Adrenal gland (tissue), 9 donors: ENCODE measurements at regions not wholly inside any gene's neighbourhood (a gene's known extent, or its start where the extent isn't known, plus 50 kb on each side); places are given as distances from the start of the nearest gene placed in this dataset.

ENCODE experiments used
- DNase-seq, 7 donors: peaks; one replicate each; pipeline ENCODE4 v3.0.0-alpha.2; 2019 to 2020
- H3K27ac ChIP-seq, 5 donors: fragments of 200-600 bp; sonication (generic) in 4 of 5; 1 replicate in 3 of 5; 2 replicates in 2 of 5; pipeline versions ENCODE4 v1.5.1 to v1.8.0; 2016 to 2020; ENCODE audit warnings: mild to moderate bottlenecking in 1 of 5
- H3K27me3 ChIP-seq: fragments of 200-600 bp; 2 replicates; pipeline ENCODE4 v1.8.0; 2021
- H3K36me3 ChIP-seq, 2 donors: fragments of 200-600 bp; replicated peaks in 1 of 2; 1 replicate in 1 of 2; 2 replicates in 1 of 2; pipeline versions ENCODE4 v1.5.1 to v1.8.0; 2018 to 2022
- H3K4me1 ChIP-seq, 2 donors: fragments of 200-600 bp; replicated peaks in 1 of 2; 1 replicate in 1 of 2; 2 replicates in 1 of 2; pipeline versions ENCODE4 v1.5.1 to v1.8.0; 2018 to 2021
- H3K4me3 ChIP-seq, 4 donors: fragments of 200-600 bp; sonication (generic) in 3 of 4; one replicate each; pipeline ENCODE4 v1.5.1; 2016 to 2018
- H3K9me3 ChIP-seq, 3 donors: fragments of 200-600 bp; sonication (generic) in 1 of 3; replicated peaks in 1 of 3; 1 replicate in 2 of 3; 2 replicates in 1 of 3; pipeline versions ENCODE4 v1.5.1 to v1.8.0; 2016 to 2021
- CTCF ChIP-seq, 6 experiments: fragments of 450-650 bp in 4 of 6; fragments of 200-600 bp in 2 of 6; sonication (generic) in 1 of 6; IDR thresholded peaks; 1 replicate in 5 of 6; 2 replicates in 1 of 6; pipeline versions ENCODE4 v1.5.1 to v1.8.0; 2016 to 2021; ENCODE audit warnings: antibody characterized with exemption in 6 of 6, mild to moderate bottlenecking in 2 of 6, moderate library complexity in 1 of 6
- POLR2A ChIP-seq, 2 donors: fragments of 450-650 bp; IDR thresholded peaks; one replicate each; pipeline ENCODE4 v1.6.1; 2017; ENCODE audit warnings: antibody characterized with exemption in 2 of 2, mild to moderate bottlenecking in 2 of 2, moderate library complexity in 1 of 2
- WGBS, 4 donors: extraction: QIAGEN DNeasy Blood & Tissue Kit in 2 of 4; methylation state at CpG; one replicate each; pipeline versions ENCODE4 v1.1.5 to v1.1.7; 2013 to 2017; 5-methylcytosine and 5-hydroxymethylcytosine counted together
- intact Hi-C, 2 donors: fragments of 100-400 bp; cut with DNase I; formaldehyde crosslinking; loops; one replicate each; pipeline versions ENCODE4 v1.14.1 to v1.15.0; 2022 to 2023
- donor health status: healthy with polysubstance abuse.
- donor health status: Bipolar disorder and iron deficiency.
- donor health status: DM: yes; HTN: yes; CAD: no.
- donor health status: DM: no; HTN: no; CAD: no.
- donor health status: DM: no; HTN: no; CAD: no.

DNA sequence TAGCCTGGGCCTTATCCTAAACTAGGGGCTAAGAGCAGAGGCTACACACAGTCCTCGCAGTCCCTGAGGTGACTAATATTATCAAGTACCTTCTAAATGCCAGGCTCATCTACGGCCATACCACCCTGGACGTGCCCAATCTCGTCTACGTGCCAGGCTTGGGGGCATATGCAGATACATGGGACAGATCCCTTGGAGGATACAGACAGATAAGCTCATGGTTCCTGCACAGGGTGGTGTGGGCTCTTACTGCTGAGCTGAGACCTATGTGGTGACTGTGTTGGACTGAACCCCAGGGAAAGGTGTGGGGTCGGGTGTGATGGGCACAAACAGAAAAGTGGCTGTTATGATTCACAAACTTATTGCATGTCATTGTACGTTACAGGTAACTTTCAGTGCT is 268.4 kb upstream of the NEBL start:
- DNase-seq: no peak
- Histone ChIP-seq H3K9me3 (no peaks in the 10 kb centered on the region), H3K27ac (no peak overlapping the region), H3K36me3 (no peaks in the 10 kb centered on the region), H3K4me1 (no peaks in the 10 kb centered on the region), H3K4me3 (no peak overlapping the region), H3K27me3 (no peaks in the 10 kb centered on the region)
- TF ChIP-seq CTCF (IDR thresholded peaks at IDR 0.05) (no peak), POLR2A (IDR thresholded peaks at IDR 0.05) (no peak)
- 84 to 94% (median 92%) methylated on average over 6 to 7 of the region's 7 CpGs for whole genome bisulfite sequencing, 4 donors
- intact Hi-C loops: no loop called here

DNA sequence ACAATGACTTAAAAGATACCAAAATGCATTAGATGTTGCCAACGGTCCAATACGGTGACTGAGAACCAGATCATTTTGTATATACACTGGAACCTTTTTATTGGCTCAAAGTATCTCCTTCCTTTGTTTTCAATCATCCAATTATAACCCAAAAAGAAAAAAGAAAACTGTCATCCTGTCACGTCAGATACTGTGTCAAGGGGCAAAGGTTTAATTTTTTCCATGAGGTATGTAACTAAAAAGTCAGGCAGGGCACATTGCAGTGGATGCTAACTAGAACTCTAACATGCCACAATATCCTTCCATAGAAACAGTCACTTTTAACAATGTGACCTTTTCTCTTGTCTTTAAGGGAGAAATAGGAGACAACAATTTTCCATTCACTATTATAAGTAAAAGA is 267.6 kb upstream of the NEBL start:
- H3K27me3 ChIP-seq: no peaks in the 10 kb centered on the region
- intact Hi-C loops: no loop called here
- DNase-seq: no peak
- no peak overlapping the region for H3K4me3 ChIP-seq
- no peak for TF ChIP-seq CTCF (IDR thresholded peaks at IDR 0.05)
- no peak for TF ChIP-seq POLR2A (IDR thresholded peaks at IDR 0.05)
- 73 to 90% (median 80%) methylated on average over 3 of the region's 3 CpGs for WGBS, 4 donors
- no peak overlapping the region for H3K27ac ChIP-seq
- no peaks in the 10 kb centered on the region for H3K36me3 ChIP-seq
- H3K9me3 ChIP-seq: no peaks in the 10 kb centered on the region
- H3K4me1 ChIP-seq: no peaks in the 10 kb centered on the region

GRCh38 chr10:21162948-21163347 is 265.8 kb upstream of the NEBL start:
- Histone ChIP-seq H3K36me3 (no peaks in the 10 kb centered on the region), H3K4me1 (no peaks in the 10 kb centered on the region), H3K9me3 (no peaks in the 10 kb centered on the region), H3K27ac (no peak overlapping the region), H3K27me3 (no peaks in the 10 kb centered on the region), H3K4me3 (no peak overlapping the region)
- TF ChIP-seq POLR2A (IDR thresholded peaks at IDR 0.05) (no peak), CTCF (IDR thresholded peaks at IDR 0.05) (no peak)
- no peak for DNase-seq
- intact Hi-C loops: no loop called here

DNA sequence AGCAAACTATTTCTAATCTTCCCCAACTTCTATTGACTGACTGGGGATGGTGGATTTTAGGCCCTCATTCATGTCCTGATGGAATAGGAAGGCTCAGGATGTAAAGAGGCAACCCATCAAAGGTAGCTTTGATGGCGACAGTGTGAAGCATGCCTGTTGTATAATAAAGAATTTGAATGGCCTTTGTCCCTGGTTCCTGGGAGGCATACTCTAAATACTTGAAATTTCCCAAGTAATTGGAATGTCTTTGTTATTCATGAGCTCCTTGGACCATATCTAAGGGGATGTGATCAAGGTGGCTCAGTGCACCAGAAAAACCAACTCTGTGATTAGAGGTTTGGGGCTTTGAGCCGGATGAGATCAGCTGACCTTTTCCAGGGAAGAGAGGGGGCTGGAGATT is 264.5 kb upstream of the NEBL start:
- intact Hi-C loops: no loop called here
- no peak overlapping the region for H3K27ac ChIP-seq
- H3K4me3 ChIP-seq: no peak overlapping the region
- H3K27me3 ChIP-seq: no peaks in the 10 kb centered on the region
- TF ChIP-seq CTCF (IDR thresholded peaks at IDR 0.05) (no peak), POLR2A (IDR thresholded peaks at IDR 0.05) (no peak)
- no peak for DNase-seq
- 90 to 96% (median 93%) methylated on average over 2 of the region's 2 CpGs for WGBS, 4 donors
- H3K9me3 ChIP-seq: no peaks in the 10 kb centered on the region
- no peaks in the 10 kb centered on the region for H3K36me3 ChIP-seq
- H3K4me1 ChIP-seq: no peaks in the 10 kb centered on the region
